GM18868 (cell line): ENCODE measurements at regions not wholly inside any gene's neighbourhood (a gene's known extent, or its start where the extent isn't known, plus 50 kb on each side); places are given as distances from the start of the nearest gene placed in this dataset.

Experiments
- ATAC-seq: cut with Tn5 transposase; IDR thresholded peaks from one replicate; pipeline ENCODE4 v1.9.1; 2021; ENCODE audit warnings: mild to moderate bottlenecking, moderate library complexity; ENCODE audit not compliant: unreplicated experiment

DNA sequence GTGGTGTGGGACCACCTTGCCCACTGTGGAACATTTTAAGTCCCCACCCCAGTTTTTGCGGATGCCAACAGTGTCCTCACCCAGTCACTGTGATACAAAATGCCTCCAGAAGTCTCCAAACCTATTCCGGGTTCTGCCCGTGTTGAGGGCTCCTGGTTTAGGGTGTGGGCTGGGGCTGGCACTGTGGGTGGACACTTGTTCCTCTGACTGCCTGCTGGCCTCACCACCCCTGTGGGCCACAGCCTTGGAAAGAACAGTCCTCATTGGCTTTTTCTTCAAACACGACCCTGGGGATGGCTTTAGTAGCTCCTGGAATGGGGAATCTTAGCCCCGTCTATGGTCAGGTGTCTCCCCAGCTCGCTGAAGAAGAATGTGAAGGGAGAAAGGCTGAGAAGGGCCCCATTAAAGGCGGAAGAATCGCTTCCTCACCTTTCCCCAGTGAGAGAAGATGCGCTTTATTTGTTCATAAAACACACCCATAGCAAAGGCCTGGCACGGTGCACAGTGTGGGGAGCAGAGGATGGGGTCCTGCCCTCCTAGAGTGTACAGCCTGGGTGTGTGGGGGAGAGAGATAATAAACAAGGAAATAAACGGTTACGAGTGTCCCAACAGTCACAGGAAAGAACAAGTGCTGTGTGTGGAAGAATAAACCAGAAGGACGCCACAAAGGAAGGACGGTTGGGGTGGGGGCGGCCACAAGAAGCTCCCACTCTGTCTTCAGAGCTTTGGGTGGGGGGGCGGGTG, 56.3 kb upstream of the SLC22A11 start:
- ATAC-seq = no peak

DNA sequence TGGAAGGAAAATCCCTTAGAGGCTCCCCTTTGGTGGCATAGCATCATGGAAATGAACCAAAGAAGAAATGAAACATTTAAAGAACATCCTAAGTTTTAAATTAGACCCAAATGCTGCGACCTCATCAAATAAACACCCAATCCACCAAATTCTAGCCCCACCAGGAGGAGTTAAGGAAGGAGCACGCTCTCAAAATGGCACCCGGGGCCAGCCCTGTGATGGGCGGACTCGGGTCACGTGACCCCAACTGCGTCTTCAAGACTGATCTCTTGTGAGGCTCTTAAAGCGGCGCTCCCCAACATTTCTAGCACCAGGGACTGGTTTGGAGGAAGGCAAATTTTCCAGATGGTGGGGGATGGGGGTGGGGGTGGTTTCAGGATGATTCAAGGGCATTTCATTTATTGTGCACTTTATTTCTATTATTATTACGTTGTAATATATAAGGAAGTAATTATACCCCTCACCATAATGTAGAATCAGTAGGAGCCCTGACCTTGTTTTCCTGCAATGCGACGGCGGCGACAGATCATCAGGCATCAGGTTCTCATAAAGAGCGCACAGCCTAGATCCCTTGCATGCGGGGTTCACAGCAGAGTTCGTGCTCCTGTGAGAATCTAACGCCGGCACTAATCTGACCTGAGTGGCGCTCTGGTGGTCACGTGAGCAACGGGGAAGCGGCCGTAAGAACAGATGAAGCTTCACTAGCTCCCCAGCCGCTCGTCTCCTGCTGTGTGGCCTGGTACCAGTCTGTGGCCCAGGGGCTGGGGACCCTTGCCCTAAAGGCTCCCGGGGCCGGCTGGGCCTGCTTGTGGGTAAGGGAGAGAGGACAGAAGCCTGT, 55.3 kb upstream of the SLC22A11 start:
- ATAC-seq = no peak

GRCh38 chr11:64501500-64502427, 54.0 kb upstream of the SLC22A11 start:
- no peak for ATAC-seq

DNA sequence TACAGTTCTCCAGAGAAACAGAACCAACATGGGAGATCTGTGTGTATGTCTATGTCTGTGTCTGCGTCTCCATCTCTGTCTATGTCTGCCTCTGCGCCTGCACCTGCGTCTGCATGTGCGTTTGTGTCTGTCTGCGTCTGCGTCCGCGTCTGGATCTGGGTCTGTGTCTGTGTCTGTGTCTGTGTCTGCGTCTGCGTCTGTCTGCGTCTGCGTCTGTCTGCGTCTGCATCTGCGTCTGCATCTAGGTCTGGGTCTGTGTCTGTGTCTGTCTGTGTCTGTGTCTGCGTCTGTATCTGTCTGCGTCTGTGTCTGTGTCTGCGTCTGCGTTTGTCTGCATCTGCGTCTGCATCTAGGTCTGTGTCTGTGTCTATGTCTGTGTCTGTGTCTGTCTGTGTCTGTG, 53.1 kb upstream of the SLC22A11 start:
- ATAC-seq = no peak

DNA sequence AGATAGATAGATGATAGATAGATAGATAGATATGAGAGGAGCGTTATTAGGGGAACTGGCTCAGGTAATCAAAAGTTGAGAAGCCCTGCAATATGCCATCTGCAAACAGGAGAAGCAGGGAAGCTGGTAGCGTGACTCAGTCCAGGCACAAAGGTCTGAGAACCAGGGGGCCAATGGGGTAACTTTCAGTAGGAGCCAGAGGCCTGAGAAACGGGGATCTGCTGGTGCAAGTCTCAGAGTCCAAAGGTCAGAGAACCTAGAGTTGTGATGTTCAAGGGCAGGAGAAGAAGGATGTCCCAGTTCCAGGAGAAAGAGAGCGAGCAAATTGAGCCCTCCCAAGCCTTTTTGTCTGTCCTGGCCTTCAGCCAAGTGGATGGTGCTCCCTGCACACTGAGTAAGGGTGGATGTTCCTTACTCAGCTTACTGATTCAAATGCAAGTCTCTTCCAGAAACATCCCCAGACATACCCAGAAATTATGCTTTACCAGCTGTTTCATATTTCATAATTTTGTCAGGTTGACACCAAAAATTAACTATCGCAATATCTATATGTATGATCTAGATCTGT, 52.5 kb upstream of the SLC22A11 start:
- no peak for ATAC-seq

DNA sequence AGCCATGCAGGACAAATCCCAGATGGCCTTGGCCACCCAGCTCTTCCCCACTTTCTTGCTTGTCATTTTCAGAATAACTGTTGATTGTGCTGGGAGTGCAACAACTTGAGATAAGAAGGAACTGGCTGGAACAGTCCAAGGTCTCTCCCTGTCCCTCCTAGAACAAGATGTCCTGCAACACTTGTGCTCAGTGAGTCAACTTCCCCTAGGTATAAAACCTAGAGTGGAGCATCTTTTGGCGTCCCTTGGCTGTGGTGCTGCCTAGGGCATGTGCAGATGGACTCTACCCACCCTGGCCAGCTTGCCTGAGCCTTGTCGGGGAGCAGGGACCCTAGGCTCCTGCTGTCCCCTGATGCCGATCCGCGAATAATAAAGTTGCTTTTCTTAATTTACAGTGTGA, 50.7 kb upstream of the SLC22A11 start:
- no peak for ATAC-seq
